ENCODE measurements at regions not wholly inside any gene's neighbourhood (a gene's known extent, or its start where the extent isn't known, plus 50 kb on each side); places are given as distances from the start of the nearest gene placed in this dataset.
"Not testable (repeated sequence)": the region's sequence is repeated elsewhere in the genome, so short reads cannot be mapped to it uniquely, and the experiment has no call there.

GRCh38 chr17:5747276-5747675 lies 163.0 kb upstream of the NLRP1 start:
- DNase-seq (ENCODE audit: low spot score), result no peak

DNA sequence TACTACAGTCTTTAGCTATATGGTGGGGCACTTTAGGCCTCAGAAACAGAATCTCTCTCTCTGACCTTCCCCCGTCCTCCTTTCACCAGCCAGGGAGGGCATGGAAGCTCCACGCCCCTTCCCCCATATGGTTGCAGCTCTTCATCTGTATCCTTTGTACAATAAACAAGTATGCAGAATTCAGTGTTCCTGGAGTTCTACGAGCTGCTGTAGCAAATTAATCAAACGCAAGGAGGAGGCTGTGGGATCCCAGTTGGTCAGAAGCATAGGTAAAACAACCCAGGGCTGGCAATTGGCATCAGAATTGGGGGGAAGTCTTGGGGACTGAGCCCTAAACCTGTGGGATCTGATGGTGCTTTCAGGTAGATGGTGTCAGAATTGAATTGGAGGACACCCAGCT lies 163.7 kb upstream of the NLRP1 start:
- no peak for DNase-seq (ENCODE audit: low spot score)

DNA sequence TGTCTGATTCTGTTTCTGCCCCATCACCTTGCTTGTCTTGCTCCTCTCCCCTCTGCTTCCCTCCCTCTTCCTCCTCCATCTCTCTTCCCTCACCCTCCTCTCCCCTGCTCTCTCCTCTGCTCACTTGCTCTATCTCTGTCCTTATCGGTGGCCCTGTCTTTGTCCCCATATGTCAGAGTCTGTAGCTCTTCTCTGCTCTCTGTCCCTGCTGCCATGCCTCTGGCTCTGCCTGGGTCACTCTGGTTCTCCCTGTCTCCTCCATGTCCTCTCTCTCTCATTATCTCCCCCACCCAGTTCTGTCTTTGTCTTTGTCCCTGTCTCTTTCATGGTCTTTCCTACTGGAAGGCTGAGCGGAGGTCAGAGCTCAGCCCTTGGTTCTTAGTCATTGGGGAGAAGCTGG lies 169.1 kb upstream of the NLRP1 start:
- DNase-seq (ENCODE audit: low spot score), result no peak

DNA sequence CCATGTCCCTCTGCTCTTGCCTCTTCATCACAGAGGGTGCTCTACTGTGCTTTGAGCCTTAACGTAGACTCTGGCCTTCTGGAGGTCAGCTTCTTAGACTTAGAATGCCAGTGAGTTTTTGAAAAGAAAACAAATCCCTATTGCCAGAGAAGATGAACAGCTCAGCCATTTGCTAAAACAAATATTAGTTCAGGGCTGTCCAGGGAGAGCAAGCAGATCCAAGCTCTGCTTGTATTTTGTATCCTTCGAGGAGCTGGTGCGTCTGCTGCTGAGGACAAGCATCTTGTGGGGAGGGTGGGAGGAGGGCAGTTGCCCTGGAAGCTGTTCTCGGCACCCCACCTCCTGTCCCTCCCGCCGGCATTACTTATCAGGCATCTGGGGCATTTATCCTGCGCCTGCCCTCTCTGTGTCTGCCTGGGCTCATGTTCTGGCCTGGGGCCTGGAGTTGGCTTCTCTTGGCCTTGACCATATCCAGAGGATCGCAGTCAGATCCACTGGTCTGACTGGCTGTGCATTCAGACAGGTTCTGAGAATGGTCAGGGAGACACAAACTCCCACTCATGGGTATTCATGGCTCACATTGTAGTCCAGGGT lies 173.1 kb upstream of the NLRP1 start:
- DNase-seq (ENCODE audit: low spot score), result no peak

DNA sequence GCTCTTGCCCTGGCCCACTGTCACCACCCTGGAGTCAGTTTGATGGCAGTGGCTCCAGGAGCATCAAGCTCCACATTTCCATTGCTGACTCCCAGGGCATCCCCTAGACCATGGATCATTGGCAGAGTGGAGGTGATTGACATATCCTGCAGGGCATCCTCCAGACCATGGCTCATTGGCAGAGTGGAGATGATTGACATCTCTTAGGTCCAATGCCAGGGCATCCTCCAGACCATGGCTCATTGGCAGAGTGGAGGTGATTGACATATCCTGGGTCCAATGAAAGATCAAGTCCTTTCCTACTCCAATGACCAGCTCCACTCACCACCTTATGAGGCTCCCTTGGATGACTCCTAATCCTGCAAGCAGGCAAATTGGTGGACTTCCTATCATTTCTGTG lies 174.3 kb upstream of the NLRP1 start:
- no peak for DNase-seq (ENCODE audit: low spot score)

GRCh38 chr17:5759501-5759925 lies 175.2 kb upstream of the NLRP1 start:
- DNase-seq (ENCODE audit: low spot score), result peak; percentile 35

GRCh38 chr17:5762191-5762590 lies 177.9 kb upstream of the NLRP1 start:
- DNase-seq (ENCODE audit: low spot score), result no peak

- no peak for DNase-seq (ENCODE audit: low spot score)
Observed at GRCh38 chr17:5763595-5764306, 179.4 kb upstream of the NLRP1 start.

- DNase-seq (ENCODE audit: low spot score), result no peak
Observed at GRCh38 chr17:5769593-5770354, 185.5 kb upstream of the NLRP1 start.

DNA sequence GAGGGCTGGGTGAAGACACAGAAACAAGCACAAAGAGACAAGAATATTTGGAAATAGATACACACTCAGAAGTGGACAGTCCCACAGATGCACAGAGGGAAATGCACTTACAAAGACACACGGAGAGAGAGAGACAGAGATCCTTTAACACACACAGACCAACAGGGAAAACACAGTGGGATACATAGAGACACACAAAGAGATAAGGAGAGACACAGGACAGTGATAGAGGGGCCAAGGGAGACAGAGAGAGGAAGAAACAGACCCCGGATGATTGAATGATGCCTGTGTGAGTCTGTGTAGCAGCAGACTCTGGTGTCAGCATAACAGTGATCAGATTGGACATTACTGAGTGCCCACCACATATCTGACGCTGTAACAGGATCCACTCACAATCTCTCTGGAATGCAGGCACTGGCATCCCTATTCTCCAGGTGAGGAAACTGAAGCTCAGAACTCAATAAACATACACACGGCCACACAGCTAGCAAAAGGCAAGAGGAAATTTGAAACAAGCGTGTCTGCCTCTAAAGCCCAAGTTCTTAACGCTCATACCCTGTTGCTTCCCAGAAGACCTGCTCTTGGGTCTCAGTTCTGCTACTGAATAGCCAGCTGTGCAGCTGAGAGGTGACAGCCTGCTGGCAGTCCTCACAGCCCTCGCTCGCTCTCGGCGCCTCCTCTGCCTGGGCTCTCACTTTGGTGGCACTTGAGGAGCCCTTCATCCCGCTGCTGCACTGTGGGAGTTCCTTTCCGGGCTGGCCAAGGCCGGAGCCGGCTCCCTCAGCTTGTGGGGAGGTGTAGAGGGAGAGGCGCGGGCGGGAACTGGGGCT lies 186.3 kb upstream of the NLRP1 start:
- DNase-seq (ENCODE audit: low spot score), result no peak

GRCh38 chr17:5771271-5771577 lies 186.9 kb upstream of the NLRP1 start:
- DNase-seq (ENCODE audit: low spot score), result not testable (repeated sequence)

DNA sequence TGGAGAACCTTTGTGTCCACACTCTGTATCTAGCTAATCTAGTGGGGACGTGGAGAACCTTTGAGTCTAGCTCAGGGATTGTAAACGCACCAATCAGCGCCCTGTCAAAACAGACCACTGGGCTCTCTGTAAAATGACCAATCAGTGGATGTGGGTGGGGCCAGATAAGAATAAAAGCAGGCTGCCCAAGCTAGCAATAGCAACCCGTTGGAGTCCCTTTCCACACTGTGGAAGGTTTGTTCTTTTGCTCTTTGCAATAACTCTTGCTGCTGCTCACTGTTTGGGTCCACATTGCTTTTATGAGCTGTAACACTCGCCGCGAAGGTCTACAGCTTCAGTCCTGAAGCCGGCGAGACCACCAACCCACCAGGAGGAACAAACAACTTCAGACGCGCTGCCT lies 187.7 kb upstream of the NLRP1 start:
- DNase-seq (ENCODE audit: low spot score), result not testable (repeated sequence)

DNA sequence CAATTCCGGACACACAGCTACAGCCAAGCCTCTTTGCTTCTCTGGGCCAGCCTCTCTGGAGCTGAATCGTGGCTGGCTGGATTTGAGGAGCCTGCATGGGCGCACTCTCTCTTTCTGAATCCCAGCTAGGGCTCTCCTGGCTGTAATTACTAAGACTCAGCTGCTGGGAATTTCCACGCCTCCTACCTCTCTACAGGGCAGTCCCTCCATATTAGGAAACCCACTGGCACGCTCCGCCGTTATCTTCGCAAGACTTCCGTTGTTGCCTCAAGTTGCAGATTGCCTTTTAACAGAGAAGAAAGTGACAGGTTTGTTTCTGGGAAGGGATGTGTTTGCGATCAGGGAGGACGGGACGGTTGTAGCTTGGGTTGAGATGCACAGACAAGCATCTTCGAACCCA lies 188.4 kb upstream of the NLRP1 start:
- no peak for DNase-seq (ENCODE audit: low spot score)

DNA sequence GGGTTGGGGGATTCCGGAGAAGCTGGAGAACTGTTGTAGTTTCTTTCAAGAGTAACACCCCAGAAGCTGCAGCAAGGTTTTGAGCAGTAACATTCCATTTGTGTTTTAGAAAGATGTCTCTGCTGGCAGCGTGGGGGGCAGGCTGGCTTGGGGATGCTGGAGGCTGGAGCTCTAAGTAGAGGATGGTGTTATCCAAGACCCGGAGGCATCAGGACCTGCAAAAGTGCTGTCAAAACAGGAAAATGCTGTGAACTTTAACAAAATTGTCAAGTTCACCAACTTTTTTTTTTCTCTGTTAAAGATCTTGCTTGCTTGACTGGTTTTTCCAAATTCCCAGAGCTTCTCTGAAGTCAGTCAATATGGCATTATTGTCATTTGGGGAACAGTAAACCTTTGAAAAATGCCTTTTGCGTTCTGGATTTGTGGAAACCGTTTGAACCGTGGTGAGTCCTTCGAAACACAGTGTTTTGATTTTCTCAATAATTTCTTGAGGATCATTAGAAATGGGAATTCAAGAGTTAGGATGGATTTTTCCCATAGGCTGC lies 189.6 kb upstream of the NLRP1 start:
- no peak for DNase-seq (ENCODE audit: low spot score)

- no peak for DNase-seq (ENCODE audit: low spot score)
Observed at GRCh38 chr17:5775098-5775497, 190.8 kb upstream of the NLRP1 start.

DNA sequence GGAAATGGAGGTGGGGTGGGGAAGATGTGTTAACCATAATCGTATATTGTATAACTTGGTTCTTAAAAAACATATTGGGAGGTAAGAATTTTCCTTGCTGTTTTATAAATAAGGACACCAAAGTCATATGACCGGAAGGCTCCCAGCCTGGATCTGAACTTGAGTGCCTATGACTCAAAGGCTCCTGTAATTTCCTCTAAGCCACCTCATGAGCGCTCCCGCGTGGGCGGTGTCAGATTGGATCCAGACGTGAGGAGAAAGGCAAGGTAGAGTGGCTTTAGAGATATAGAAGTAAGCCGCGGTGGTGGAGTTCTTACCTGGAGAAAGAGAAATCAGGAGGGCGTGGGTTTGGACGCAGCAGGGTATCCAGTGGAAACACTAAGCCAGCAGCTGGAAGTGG lies 196.2 kb upstream of the NLRP1 start:
- DNase-seq (ENCODE audit: low spot score), result peak; percentile 44

GRCh38 chr17:5781236-5781927 lies 197.1 kb upstream of the NLRP1 start:
- no peak for DNase-seq (ENCODE audit: low spot score)

- no peak for DNase-seq (ENCODE audit: low spot score)
Observed at GRCh38 chr17:5783269-5783668, 199.0 kb upstream of the NLRP1 start.

- no peak for DNase-seq (ENCODE audit: low spot score)
Observed at GRCh38 chr17:5783851-5784250, 199.5 kb upstream of the NLRP1 start.

GRCh38 chr17:5784791-5785190 lies 200.5 kb upstream of the NLRP1 start:
- no peak for DNase-seq (ENCODE audit: low spot score)

GRCh38 chr17:5785338-5785737 lies 201.0 kb upstream of the NLRP1 start:
- DNase-seq (ENCODE audit: low spot score), result peak; percentile 59
